Fibroblast of skin of right biceps (primary cell): ENCODE measurements at regions not wholly inside any gene's neighbourhood (a gene's known extent, or its start where the extent isn't known, plus 50 kb on each side); places are given as distances from the start of the nearest gene placed in this dataset.
"Not testable (repeated sequence)": the region's sequence is repeated elsewhere in the genome, so short reads cannot be mapped to it uniquely, and the experiment has no call there.

Experiments used
- DNase-seq: peaks from one replicate; pipeline ENCODE4 v3.0.0-alpha.2; 2013

DNA sequence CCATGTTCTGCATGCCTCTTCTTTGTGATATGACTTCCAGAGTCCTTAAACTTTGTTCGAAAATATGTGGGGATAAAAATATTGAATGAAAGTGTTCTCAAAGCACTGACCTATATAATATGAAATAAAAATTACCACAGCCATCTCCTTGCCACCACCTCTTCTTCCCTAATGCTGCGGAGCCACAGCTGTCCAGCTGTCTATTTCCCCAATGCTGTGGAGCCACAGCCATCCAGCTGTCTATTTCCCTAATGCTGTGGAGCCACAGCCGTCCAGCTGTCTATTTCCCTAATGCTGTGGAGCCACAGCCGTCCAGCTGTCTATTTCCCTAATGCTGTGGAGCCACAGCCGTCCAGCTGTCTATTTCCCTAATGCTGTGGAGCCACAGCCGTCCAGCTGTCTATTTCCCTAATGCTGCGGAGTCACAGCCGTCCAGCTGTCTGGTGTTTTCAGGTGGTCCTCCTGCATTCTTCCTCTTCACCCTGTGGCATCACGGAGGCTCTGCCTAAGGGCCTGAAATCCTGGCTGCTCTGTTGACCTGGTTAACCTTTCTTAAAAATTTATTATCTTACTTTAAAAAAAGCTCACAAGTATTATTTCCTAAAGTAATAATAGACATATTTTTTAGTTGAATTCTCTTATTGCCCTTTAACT lies 266.1 kb upstream of the MEX3C start:
- no peak for DNase-seq

DNA sequence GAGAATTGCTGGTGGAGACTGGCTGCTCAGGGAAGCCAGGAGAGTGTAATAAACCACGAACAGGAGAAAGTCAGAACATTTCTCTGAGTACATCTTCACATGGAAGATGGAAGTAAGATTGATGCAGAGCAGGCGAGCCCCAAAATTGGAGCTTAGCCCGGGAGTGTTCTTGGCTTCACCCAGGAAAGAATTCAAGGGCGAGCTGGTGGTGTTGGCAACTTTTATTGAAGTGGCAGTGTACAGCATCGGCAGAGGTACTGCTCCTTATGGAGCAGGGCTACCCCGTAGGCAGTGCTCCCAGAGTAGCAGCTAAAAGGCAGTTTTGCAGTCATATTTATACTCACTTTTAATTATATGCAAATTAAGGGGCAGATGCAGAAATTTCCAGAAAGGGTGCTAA lies 281.4 kb upstream of the MEX3C start:
- no peak for DNase-seq

DNA sequence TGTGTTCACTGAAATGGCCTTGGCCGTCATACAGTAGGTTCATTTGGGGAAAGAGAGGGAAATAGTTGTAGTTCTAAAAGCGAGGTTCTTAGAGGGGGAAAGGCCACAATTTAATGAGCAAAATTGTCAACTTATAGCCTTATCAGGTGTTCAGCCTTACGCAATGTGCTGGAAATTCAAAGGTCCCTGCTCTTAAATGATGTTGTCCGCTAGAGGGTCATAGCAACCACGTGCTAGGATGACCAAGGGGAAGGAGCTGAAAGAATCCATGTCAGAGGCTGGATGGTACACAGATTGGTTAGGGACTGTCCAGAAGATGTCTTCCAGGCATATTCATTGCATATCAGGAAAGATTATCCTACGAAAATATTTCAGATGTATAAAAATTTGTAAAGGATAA lies 282.3 kb upstream of the MEX3C start:
- no peak for DNase-seq

DNA sequence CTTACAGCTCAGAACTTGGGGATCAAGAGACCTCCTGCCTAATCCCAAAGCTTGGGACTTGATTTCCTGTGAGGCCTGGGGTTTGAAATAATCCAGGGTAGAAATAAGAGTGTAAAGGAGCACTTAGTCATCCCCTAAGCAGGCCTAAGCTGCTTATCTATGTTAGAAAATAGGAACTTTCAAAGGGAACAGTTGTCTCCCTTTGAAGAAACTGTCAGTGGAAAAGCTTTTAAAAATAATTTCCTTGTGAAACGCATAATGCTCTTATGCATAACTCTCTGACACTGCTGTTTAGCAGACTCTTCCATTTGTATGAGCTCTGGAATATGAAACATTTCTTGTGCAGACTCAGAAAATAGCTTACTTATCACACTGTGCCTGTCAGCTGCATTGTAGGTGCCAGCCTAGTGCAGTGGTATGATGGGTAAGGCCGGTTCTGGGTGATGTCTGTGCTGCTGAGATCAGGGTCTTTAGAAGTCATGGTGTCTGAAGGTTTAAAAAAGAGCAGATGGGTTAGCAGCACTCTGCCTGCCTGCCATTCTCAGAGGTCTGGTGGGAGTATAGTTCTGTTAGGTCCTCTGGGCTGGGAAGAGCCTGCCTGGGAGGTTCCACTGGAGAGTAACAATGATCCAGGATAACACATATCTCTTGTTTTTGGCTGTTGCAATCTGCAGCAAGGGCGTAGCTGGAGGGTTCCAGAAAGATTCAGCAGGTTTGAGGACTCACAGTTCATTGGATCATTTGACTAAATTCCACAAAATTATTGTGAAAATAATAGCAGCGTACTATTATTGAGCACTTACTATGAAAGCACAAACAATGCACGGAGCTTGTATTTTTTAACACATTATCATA lies 283.2 kb upstream of the MEX3C start:
- no peak for DNase-seq

GRCh38 chr18:51486735-51487366 lies 289.4 kb upstream of the MEX3C start:
- DNase-seq: no peak

DNA sequence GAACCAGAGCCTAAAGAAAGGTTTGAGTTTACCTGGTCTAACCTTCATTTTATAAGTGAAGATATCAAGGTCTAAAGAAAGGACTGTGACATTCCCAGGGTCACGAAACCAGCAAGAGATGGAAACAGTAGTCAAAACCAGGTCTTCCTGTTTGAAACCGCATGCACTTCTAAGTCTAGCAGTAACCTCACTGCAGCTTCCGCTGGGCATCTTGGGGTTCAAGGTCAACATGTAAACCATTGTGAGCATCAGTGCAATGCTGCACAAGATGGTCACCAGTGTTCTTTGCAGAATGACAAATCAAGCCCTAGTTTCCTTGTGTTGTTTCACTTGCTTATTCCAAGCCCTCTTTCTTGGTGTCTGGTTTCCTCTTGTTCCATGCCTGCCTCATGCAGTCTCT lies 292.9 kb upstream of the MEX3C start:
- no peak for DNase-seq

- no peak for DNase-seq
These were observed 293.4 kb upstream of the MEX3C start for GRCh38 chr18:51490860-51491259.

- DNase-seq: no peak
These were observed 294.3 kb upstream of the MEX3C start for GRCh38 chr18:51491678-51492372.

- DNase-seq: no peak
These were observed 300.8 kb upstream of the MEX3C start for GRCh38 chr18:51498085-51498855.

DNA sequence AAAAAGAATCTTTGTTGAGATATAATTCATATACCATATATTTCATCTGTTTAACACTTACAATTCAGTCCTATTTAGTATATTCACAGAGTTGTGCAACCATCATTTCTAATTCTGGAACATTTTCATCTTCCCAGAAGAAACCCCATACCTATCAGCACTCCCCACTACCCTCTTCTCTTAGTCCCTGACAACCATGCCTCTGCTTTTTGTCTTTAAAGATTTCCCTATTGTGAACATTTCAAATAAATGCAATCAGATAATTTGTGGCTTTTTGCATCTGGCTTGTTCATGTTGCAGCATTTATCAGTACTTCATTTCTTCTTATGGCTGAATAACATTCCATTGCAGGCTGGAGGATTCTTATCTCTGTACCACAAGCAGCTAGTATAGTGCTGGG lies 305.9 kb upstream of the MEX3C start:
- DNase-seq: no peak

DNA sequence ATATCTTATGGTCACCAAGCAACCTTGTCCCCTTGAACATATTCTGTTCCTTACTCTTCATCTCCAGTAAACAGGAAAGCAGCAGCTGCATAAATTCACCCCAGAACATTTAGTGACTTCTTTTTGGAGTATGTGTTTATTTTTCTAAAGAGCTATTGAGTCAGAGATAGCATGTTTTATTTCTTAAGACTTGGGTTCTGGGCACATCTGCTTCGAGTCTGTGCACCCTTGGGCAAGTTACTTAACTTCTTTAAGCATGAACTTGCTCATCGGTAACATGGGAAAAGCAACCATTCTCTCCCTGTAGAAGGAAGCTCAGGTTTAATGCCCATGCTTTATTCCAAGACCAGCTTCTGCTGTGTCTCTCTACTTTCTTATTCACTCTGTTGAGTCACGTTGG lies 309.3 kb upstream of the MEX3C start:
- DNase-seq: no peak

GRCh38 chr18:51508410-51508809 lies 310.9 kb upstream of the MEX3C start:
- not testable (repeated sequence) for DNase-seq

DNA sequence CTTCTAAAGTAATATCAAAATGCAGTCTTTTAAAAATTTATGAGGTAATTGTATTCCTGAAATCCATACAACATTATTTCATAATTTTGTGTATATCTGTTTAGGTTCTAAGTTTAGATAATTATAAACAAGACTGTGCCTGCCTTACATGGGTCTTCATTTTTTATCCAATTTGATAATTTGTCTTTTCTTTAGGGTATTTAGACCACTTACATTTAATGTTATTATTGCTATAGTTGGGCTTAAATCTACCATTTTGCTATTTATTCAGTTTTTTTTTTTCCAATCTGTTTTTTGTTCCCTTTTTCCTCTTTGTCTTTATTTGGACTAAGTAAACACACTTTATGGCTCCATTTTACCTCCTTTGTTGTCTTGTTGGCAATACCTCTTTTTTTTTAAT lies 312.5 kb upstream of the MEX3C start:
- no peak for DNase-seq

DNA sequence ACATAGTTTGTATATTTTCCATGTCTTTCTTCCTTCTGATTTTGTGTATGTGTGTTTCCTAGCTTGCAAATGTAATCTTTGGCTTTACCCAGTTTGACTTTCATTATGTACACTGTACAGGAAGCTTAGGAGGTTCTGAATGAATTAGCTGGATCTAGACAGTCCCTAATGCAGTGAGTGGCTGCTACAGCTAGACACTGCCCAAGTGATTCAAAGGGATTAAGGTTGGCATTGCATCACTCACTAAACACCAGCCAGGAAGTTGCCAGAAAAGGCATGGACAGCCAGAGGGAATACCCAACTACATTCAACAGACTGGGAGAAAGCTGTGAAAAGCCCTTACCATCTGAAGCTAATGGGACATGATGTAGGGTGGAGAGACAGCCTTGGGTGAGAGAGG lies 316.0 kb upstream of the MEX3C start:
- DNase-seq: no peak

- no peak for DNase-seq
These were observed 316.6 kb upstream of the MEX3C start for GRCh38 chr18:51514128-51514527.

- DNase-seq: no peak
These were observed 319.1 kb upstream of the MEX3C start for GRCh38 chr18:51516478-51517038.

GRCh38 chr18:51519571-51519970 lies 322.1 kb upstream of the MEX3C start:
- no peak for DNase-seq

- no peak for DNase-seq
These were observed 323.2 kb upstream of the MEX3C start for GRCh38 chr18:51520676-51521180.

GRCh38 chr18:51522338-51522737 lies 324.9 kb upstream of the MEX3C start:
- DNase-seq: no peak

- DNase-seq: peak; percentile 55
These were observed 325.3 kb upstream of the MEX3C start for GRCh38 chr18:51522821-51523220.

DNA sequence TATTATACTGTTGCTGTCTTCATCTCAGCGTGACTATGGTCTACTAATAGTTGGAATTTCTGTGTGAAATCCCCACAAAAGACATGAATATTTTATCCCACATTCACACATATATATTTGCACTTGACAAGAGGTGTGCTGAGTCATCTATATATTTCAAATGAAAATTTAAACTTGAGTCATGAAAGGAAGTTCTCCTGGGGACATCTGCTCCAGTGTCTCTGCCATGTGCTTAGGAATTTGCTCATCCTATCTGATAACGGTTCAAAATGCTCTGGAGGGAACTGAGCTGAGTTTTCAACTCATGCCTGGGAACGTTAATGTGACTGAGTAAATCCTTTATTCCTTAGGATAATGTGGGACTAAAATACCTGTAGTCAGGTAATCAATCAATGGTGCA lies 326.2 kb upstream of the MEX3C start:
- peak; percentile 20 for DNase-seq
